HG02642 (cell line): ENCODE measurements at regions not wholly inside any gene's neighbourhood (a gene's known extent, or its start where the extent isn't known, plus 50 kb on each side); places are given as distances from the start of the nearest gene placed in this dataset.
"Not testable (repeated sequence)": the region's sequence is repeated elsewhere in the genome, so short reads cannot be mapped to it uniquely, and the experiment has no call there.

Source experiments
- ATAC-seq: cut with Tn5 transposase; IDR thresholded peaks from one replicate; pipeline ENCODE4 v1.9.1; 2021; ENCODE audit warnings: mild to moderate bottlenecking; ENCODE audit not compliant: unreplicated experiment, poor library complexity

DNA sequence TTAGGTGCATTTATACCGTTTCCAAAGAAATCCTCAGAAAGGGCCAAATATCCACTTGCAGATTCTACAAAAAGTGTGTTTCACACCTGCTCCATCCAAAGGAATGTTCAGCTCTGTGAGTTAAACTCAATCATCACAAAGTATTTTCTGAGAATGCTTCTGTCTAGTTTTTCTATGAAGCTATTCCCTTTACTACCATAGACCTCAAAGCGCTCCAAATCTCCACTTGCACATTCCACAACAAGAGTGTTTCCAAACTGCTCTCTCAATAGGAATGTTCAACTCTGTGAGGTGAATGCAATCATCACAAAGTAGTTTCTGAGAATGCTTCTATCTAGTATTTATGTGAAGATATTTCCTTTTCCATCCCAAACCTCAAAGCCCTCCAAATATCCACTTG, 412.7 kb upstream of the WSB1 start:
- ATAC-seq, result peak; percentile 24

DNA sequence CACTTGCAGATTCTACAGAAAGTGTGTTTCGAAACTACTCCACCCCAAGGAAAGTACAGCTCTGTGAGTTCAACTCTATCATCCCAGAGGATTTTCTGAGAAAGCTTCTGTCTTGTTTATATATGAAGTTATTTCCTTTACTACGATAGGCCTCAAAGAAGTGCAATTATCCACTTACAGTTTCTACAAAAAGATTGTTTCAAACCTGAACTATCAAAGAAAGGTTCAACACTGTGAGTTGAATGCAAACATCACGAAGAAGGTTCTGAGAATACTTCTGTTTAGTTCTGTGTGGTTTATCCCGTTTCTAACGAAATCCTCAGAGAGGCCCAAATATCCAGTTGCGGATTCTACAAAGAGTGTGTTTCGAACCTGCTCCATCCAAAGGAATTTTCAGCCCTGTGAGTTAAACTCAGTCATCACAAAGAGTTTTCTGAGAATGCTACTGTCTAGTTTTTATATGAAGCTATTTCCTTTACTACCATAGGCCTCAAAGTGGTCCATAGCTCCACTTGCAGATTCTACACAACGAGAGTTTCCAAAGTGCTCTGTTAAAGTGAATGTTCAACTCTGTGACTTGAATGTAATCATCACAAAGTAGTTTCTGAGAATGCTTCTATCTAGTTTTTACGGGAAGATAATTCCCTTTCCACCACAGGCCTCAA, 411.7 kb upstream of the WSB1 start:
- peak; percentile 64 for ATAC-seq

DNA sequence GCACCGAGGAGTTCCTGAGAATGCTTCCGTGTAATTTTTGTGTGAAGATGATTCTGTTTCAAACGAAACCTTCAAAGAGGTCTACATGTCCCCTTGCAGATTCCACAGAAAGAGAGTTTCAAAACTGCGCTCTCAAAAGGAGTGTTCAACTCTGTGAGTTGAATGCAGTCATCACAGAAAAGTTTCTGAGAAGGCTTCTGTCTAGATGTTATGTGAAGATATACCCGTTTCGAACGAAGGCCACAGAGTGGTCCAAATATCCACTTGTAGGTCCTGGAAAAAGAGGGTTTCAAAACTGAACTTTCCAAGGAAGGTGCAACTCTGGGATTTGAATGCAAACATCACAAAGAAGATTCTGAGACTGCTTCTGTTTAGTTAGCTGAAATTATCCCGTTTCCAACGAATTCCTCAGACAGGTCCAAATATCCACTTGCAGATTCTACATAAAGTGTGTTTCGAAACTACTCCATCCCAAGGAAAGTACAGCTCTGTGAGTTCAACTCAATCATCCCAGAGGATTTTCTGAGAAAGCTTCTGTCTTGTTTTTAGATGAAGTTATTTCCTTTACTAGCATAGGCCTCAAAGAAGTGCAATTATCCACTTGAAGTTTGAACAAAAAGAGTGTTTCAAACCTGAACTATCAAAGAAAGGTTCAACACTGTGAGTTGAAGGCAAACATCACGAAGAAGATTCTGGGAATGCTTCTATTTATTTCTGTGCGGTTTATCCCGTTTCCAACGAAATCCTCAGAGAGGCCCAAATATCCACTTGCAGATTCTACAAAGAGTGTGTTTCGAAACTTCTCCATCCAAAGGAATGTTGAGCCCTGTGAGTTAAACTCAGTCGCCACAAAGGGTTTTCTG, 409.8 kb upstream of the WSB1 start:
- ATAC-seq, result peak; percentile 7

DNA sequence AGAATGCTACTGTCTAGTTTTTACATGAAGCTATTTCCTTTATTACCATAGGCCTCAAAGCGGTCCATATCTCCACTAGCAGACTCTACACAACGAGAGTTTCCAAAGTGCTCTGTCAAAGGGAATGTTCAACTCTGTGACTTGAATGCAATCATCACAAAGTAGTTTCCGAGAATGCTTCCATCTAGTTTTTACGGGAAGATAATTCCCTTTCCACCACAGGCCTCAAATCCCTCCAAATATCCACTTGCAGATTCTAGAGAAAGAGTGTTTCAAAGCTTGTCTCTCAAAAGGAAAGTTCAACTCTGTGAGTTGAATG, 409.2 kb upstream of the WSB1 start:
- ATAC-seq, result peak; percentile 30

DNA sequence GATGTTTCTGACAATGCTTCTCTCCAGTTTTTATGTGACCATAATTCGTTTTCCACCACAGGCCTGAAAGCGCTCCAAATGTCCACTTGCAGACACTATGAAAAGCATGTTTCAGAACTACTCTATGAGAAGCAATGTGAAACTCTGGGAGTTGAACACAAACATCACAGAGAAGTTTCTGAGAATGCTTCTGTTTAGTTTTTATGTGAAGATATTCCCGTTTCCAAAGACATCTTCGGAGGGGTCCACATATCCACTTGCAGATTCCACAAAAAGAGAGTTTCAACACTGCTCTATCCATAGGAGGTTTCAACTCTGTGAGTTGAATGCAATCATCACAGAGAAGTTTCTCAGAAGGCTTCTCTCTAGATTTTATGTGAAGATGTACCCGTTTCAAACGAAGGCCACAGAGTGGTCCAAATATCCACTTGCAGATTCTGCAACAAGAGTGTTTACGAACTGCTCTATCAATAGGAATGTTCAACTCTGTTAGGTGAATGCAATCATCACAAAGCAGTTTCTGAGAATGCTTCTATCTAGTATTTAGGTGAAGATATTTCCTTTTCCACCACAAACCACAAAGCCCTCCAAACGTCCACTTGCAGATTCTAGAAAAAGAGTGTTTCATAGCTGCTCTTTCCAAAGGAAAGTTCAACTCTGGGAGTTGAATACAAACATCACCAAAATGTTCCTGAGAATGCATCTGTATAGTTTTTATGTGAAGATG, 408.5 kb upstream of the WSB1 start:
- not testable (repeated sequence) for ATAC-seq
